Kidney (tissue), 13 donors: ENCODE measurements at regions not wholly inside any gene's neighbourhood (a gene's known extent, or its start where the extent isn't known, plus 50 kb on each side); places are given as distances from the start of the nearest gene placed in this dataset.

Source experiments
- DNase-seq, 5 donors: peaks; one replicate each; pipeline ENCODE4 v3.0.0-alpha.2; 2013 to 2020
- FAIRE-seq: peaks from 2 replicates; lab custom pipeline; 2012; peaks lifted over from hg19 to GRCh38; lab: Jason Lieb, UNC
- H3K27ac ChIP-seq, 2 donors: one replicate each; pipeline ENCODE4 v1.7.0; 2013; ENCODE audit warnings: low read depth in 2 of 2, low read length in 2 of 2, inconsistent platforms in 1 of 2
- H3K27me3 ChIP-seq: one replicate; pipeline ENCODE4 v1.7.1; 2013; ENCODE audit warnings: low read length, inconsistent platforms; ENCODE audit not compliant: control insufficient read depth, insufficient read depth
- H3K36me3 ChIP-seq, 3 donors: one replicate each; pipeline versions ENCODE4 v1.7.0 to v1.7.1; 2013; ENCODE audit warnings: low read length in 3 of 3, control low read depth in 1 of 3, inconsistent platforms in 1 of 3; ENCODE audit not compliant: insufficient read depth in 3 of 3, control insufficient read depth in 2 of 3
- H3K4me1 ChIP-seq, 3 donors: one replicate each; pipeline versions ENCODE4 v1.7.0 to v1.7.1; 2013; ENCODE audit warnings: low read length in 3 of 3, inconsistent platforms in 1 of 3, low read depth in 1 of 3; ENCODE audit not compliant: control insufficient read depth in 2 of 3, insufficient read depth in 2 of 3
- H3K4me3 ChIP-seq, 3 donors: one replicate each; pipeline versions ENCODE4 v1.7.0 to v1.8.1; 2013; ENCODE audit warnings: low read length in 3 of 3, control low read depth in 1 of 3, inconsistent platforms in 1 of 3
- H3K9ac ChIP-seq, 3 donors: one replicate each; pipeline versions ENCODE4 v1.7.0 to v1.7.1; 2013; ENCODE audit warnings: low read length in 3 of 3, control low read depth in 1 of 3, inconsistent platforms in 1 of 3
- H3K9me3 ChIP-seq, 3 donors: one replicate each; pipeline versions ENCODE4 v1.7.0 to v1.7.1; 2013; ENCODE audit warnings: low read length in 3 of 3, control low read depth in 1 of 3, inconsistent platforms in 1 of 3; ENCODE audit not compliant: control insufficient read depth in 2 of 3, insufficient read depth in 1 of 3
- intact Hi-C: fragments of 100-400 bp; cut with DNase I; formaldehyde crosslinking; loops from one replicate; pipeline ENCODE4 v1.11.1; 2022
- TF ChIP-seq, protein P1 (sequence below): IDR thresholded peaks from 3 replicates; pipeline ENCODE4 v1.5.1; 2012; ENCODE audit warnings: mild to moderate bottlenecking, moderate library complexity, borderline replicate concordance; ENCODE audit not compliant: insufficient read depth; ENCODE audit errors: extremely low read depth
- donor health status: control.
- donor health status: control.
- donor health status: control.
- donor health status: control.
- donor health status: control.
- donor health status: DM: yes; HTN: yes; CAD: no.
- donor health status: Normal renal cell carcinoma (clear cell type).

DNA sequence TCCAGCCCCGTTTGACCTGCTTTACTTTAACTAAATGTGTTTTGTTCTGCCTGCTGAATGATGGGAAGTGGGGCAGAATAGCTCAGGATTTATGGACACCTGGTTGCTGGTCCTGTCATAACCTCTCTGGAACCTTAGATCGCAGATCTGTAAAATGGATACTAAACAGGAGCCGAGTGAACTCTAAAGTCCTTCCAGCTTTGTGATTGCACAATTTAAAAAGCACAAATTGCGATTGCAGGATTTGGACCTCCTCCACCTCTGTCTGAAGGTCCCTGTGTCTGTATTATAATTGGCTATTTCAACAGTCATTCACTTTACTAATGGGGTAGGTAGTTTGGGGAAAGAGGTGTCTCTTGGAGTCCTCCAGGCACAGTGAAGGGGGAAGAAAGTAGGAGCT lies 220.4 kb downstream of the LY86 start:
- Histone ChIP-seq H3K27me3 (no peaks in the 10 kb centered on the region), H3K4me1 (peaks cover 0 to 2% (median 0%) of the 10 kb centered on the region in 3 donors), H3K27ac (no peak overlapping the region), H3K9ac (no peak overlapping the region), H3K9me3 (peaks cover 0 to 5% (median 0%) of the 10 kb centered on the region in 3 donors), H3K4me3 (no peak overlapping the region), H3K36me3 (no peaks in the 10 kb centered on the region)
- no peak for FAIRE-seq
- DNase-seq: peak in 1 of 5 donors; percentile 6
- intact Hi-C loops: no loop called here
- TF ChIP-seq, protein P1, sequence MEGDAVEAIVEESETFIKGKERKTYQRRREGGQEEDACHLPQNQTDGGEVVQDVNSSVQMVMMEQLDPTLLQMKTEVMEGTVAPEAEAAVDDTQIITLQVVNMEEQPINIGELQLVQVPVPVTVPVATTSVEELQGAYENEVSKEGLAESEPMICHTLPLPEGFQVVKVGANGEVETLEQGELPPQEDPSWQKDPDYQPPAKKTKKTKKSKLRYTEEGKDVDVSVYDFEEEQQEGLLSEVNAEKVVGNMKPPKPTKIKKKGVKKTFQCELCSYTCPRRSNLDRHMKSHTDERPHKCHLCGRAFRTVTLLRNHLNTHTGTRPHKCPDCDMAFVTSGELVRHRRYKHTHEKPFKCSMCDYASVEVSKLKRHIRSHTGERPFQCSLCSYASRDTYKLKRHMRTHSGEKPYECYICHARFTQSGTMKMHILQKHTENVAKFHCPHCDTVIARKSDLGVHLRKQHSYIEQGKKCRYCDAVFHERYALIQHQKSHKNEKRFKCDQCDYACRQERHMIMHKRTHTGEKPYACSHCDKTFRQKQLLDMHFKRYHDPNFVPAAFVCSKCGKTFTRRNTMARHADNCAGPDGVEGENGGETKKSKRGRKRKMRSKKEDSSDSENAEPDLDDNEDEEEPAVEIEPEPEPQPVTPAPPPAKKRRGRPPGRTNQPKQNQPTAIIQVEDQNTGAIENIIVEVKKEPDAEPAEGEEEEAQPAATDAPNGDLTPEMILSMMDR: no peak

DNA sequence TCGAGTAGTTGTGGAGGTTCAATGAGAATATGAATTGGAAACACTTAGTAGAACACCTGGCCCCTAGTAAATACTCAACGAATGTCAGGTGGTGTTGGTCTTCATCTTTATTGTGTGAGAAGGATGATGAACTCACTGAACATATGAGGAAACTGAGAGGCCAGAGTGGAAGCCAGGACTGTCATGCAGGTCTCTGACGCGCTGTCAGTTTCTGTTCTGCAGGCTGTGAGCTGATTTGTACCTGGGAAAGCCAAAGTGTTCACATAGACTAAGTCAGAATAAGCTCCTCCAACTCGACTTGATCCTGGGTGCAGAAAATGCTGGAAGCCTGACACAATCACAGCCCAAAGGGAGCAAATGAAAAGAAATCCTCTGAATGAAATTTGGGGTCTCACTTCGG lies 222.2 kb downstream of the LY86 start:
- DNase-seq (peak in 1 of 5 donors; percentile 18), FAIRE-seq (no peak)
- H3K27me3 ChIP-seq: no peaks in the 10 kb centered on the region
- H3K9ac ChIP-seq: peak overlapping the region in 2 of 3 donors; percentile 1 to 16
- no peaks in the 10 kb centered on the region for H3K36me3 ChIP-seq
- TF ChIP-seq, protein P1: no peak
- intact Hi-C loops: no loop called here
- peak overlapping the region in 1 of 2 donors; percentile 38 for H3K27ac ChIP-seq
- peaks cover 0 to 2% (median 0%) of the 10 kb centered on the region in 3 donors for H3K4me1 ChIP-seq
- no peaks in the 10 kb centered on the region for H3K9me3 ChIP-seq
- H3K4me3 ChIP-seq: peak overlapping the region in 2 of 3 donors; percentile 37 to 41

DNA sequence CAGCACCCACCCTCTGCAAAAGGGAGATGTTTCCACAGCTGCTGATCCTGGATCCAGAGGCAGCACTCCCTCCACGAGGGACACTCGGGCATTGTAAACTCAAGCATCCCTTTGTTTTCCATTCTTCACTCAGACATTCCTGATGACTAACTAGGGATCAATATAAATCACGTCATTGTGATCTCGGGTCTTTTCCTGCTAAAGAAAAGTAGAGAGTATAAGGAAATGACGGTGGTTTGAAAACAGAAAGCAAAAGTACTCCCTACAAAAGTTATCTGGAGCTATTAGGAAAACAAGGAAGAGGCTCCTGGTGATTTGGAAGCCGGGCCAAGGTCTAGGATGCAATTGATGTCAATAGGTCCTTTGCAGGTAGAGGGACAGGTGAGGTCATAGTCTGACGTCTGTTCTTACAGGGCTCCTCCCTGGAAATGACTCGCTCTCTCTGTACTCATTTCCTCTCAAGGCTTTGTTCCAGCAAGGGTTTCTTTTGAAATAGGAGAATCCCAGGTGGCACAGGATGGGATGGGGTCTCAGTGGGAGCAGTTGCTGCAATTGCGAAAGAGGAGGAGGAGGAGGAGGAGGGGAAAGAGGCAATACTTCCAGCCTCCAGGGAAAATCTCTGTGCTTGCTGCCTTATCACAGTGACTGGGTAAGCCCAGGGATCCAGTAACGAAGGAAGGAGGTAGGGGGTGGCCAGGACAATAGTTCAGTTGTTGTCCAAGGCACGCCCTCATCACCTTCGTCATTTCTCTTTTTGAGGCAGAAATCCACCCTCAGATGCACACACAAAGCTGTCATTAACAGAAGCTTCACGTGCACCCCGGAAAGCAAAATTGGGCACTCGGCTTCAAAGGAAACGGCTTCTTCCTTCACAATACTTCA lies 222.8 kb downstream of the LY86 start:
- Histone ChIP-seq H3K4me1 (peaks cover 0 to 2% (median 0%) of the 10 kb centered on the region in 3 donors), H3K27ac (peak overlapping the region in 1 of 2 donors; percentile 38), H3K9ac (peak overlapping the region in 2 of 3 donors; percentile 1 to 16), H3K9me3 (no peaks in the 10 kb centered on the region), H3K36me3 (no peaks in the 10 kb centered on the region), H3K4me3 (peak overlapping the region; percentile 26 to 41 (median 37)), H3K27me3 (no peaks in the 10 kb centered on the region)
- TF ChIP-seq, protein P1: no peak
- no peak for FAIRE-seq
- intact Hi-C loops: no loop called here
- DNase-seq: peak in 4 of 5 donors; percentile 51 to 78 (median 63)
